ENCODE measurements at regions not wholly inside any gene's neighbourhood (a gene's known extent, or its start where the extent isn't known, plus 50 kb on each side); places are given as distances from the start of the nearest gene placed in this dataset.

DNA sequence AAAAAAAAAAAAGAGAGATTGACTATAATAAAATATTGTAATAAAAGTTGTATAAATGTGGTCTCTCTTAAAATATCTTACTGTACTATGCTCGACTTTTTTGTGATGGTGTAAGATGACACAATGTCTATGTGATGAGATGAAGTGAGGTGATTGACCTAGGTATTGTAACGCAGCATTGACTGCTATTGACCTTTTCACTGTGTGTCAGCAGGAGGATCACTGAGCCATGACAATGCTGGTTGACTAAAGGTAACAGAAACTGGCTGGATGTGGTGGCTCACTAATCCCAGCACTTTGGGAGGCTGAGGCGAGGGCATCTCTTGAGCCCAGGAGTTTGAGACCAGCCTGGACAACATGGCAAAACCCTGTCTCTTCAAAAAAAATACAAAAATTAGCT lies 78.6 kb upstream of the MYO10 start:
- H3K27me3 ChIP-seq (ENCODE audit: control insufficient read depth, insufficient read depth, low read length), result no peaks in the 10 kb centered on the region
- H3K36me3 ChIP-seq (ENCODE audit: control insufficient read depth, insufficient read depth, low read length), result no peaks in the 10 kb centered on the region
- TF ChIP-seq, protein P1, sequence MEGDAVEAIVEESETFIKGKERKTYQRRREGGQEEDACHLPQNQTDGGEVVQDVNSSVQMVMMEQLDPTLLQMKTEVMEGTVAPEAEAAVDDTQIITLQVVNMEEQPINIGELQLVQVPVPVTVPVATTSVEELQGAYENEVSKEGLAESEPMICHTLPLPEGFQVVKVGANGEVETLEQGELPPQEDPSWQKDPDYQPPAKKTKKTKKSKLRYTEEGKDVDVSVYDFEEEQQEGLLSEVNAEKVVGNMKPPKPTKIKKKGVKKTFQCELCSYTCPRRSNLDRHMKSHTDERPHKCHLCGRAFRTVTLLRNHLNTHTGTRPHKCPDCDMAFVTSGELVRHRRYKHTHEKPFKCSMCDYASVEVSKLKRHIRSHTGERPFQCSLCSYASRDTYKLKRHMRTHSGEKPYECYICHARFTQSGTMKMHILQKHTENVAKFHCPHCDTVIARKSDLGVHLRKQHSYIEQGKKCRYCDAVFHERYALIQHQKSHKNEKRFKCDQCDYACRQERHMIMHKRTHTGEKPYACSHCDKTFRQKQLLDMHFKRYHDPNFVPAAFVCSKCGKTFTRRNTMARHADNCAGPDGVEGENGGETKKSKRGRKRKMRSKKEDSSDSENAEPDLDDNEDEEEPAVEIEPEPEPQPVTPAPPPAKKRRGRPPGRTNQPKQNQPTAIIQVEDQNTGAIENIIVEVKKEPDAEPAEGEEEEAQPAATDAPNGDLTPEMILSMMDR (IDR thresholded peaks at IDR 0.05; ENCODE audit: insufficient read depth, low read length, poor library complexity, severe bottlenecking), result no peak
- DNase-seq (ENCODE audit: low read depth), result no peak
- H3K4me3 ChIP-seq (ENCODE audit: low read depth, low read length), result no peak overlapping the region

DNA sequence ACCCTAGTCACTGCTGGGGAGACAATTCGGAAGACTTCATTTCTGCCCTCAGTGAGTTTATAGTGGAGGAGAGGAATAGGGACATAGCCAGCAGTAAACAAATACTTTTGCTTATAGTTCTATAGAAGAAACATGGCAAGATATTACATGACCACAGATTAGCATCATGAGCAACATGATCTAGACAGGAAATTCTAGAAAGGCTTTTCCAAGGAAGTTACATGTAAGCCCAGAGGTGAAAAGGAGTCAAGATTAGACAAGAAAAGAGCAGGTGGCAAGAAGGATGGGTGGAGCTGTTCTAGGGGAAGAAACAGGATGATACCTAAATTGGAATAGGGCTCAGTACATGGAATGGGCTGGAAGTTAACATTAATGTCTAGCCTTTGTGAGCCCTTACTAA lies 82.8 kb upstream of the MYO10 start:
- Histone ChIP-seq H3K4me3 (ENCODE audit: low read depth, low read length) (no peak overlapping the region), H3K36me3 (ENCODE audit: control insufficient read depth, insufficient read depth, low read length) (no peaks in the 10 kb centered on the region), H3K27me3 (ENCODE audit: control insufficient read depth, insufficient read depth, low read length) (no peaks in the 10 kb centered on the region)
- DNase-seq (ENCODE audit: low read depth), result no peak
- TF ChIP-seq, protein P1 (IDR thresholded peaks at IDR 0.05; ENCODE audit: insufficient read depth, low read length, poor library complexity, severe bottlenecking), result no peak

DNA sequence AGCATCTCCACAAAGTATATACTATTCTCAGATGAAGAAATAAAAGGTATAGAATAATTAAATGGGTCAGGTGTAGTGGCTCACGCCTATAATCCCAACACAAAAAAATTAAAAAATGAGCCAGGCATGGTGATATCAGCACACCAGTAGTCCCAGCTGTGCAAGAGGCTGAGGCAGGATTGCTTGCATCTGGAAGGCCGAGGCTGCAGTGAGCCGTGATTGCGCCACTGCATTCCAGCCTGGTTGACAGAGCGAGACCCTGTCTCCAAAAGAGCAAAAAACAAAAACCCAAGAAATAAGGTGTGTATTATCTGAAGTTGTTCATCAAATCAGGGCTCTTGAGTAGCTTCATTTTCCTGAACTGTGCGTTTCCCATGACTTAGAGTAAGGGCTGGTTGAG lies 83.2 kb upstream of the MYO10 start:
- no peak for DNase-seq (ENCODE audit: low read depth)
- Histone ChIP-seq H3K27me3 (ENCODE audit: control insufficient read depth, insufficient read depth, low read length) (no peaks in the 10 kb centered on the region), H3K36me3 (ENCODE audit: control insufficient read depth, insufficient read depth, low read length) (no peaks in the 10 kb centered on the region), H3K4me3 (ENCODE audit: low read depth, low read length) (no peak overlapping the region)
- TF ChIP-seq, protein P1 (IDR thresholded peaks at IDR 0.05; ENCODE audit: insufficient read depth, low read length, poor library complexity, severe bottlenecking), result no peak

DNA sequence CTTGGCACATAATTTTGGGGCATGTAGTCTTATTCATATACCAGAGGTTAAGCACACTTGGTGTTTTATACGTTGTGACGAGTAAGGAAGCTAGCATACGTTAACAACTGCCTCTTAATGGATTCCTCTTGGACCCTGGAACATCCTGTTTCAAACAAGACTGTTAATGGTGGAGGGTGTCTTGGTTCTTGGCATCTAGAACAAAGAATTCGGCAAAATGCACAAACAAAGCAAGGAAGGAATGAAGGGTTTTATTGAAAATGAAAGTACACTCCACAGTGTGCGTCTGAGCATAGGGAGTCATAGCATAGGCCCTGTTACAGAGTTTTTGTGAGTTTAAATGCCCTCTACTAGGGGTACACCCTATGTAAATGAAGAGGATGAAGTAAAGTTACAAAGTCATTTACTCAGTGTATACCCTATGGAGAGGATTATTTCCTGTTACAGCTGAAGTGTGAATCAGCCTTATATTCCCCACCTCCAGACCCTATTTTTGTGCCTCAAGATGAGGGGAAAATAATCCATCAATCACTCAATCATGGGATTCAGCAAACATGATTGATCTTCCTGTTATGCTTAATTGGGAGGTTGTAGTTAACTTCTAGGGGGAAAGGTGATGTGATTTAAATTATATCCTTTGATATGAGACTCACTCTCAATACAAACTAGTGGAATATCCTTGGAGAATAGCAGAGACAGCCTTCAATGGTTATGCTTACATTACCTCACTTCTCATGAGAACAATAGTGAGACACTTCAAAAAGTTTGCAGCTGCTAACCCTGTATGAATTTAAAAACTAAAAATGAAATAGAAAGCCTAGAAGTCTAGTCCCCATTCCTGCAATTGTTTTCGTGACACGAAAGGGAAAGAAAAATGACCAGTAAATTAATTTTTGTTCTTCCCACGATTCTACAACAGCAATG lies 84.9 kb upstream of the MYO10 start:
- TF ChIP-seq, protein P1 (IDR thresholded peaks at IDR 0.05; ENCODE audit: insufficient read depth, low read length, poor library complexity, severe bottlenecking), result no peak
- Histone ChIP-seq H3K27me3 (ENCODE audit: control insufficient read depth, insufficient read depth, low read length) (no peaks in the 10 kb centered on the region), H3K36me3 (ENCODE audit: control insufficient read depth, insufficient read depth, low read length) (no peaks in the 10 kb centered on the region), H3K4me3 (ENCODE audit: low read depth, low read length) (no peak overlapping the region)
- DNase-seq (ENCODE audit: low read depth), result no peak

DNA sequence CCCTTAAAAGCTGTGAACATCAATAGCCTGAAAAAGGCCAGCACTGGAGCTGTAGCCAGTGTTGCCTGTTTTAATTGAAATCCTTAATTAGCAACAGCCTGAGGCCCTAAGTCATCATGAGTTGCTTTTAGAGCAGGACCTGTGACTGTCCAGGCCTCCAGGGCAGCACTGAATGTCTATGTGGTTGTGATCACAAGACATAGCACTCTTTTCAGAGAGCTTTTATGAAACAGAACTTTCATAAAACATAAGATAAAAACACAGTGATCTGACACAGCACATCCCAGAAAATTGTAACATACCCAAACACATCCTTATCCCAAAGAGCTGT lies 85.5 kb upstream of the MYO10 start:
- Histone ChIP-seq H3K27me3 (ENCODE audit: control insufficient read depth, insufficient read depth, low read length) (no peaks in the 10 kb centered on the region), H3K4me3 (ENCODE audit: low read depth, low read length) (no peak overlapping the region), H3K36me3 (ENCODE audit: control insufficient read depth, insufficient read depth, low read length) (no peaks in the 10 kb centered on the region)
- no peak for DNase-seq (ENCODE audit: low read depth)
- TF ChIP-seq, protein P1 (IDR thresholded peaks at IDR 0.05; ENCODE audit: insufficient read depth, low read length, poor library complexity, severe bottlenecking), result no peak

DNA sequence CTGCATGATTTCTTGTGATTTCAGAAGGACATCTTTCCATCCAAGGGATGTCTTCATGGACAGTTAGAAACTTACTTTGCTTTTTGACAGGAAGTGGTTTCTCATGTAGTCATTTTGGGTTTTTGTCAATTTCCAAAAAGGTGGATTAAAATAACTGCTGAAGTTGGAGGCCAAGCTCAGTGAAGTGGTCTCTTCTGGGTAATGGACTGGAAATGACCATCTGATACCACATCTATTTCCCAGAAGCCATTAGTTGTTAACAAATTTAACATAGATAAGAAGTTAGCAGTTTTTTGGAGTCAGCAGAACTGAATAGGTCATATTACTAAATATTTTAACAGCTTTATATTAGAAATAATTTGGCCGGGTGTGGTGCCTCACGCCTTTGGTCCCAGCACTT lies 86.2 kb upstream of the MYO10 start:
- TF ChIP-seq, protein P1 (IDR thresholded peaks at IDR 0.05; ENCODE audit: insufficient read depth, low read length, poor library complexity, severe bottlenecking), result no peak
- no peaks in the 10 kb centered on the region for H3K27me3 ChIP-seq (ENCODE audit: control insufficient read depth, insufficient read depth, low read length)
- no peak overlapping the region for H3K4me3 ChIP-seq (ENCODE audit: low read depth, low read length)
- DNase-seq (ENCODE audit: low read depth), result no peak
- no peaks in the 10 kb centered on the region for H3K36me3 ChIP-seq (ENCODE audit: control insufficient read depth, insufficient read depth, low read length)

Data from kidney epithelial cell (primary cell).